ENCODE measurements at regions not wholly inside any gene's neighbourhood (a gene's known extent, or its start where the extent isn't known, plus 50 kb on each side); places are given as distances from the start of the nearest gene placed in this dataset.

GRCh38 chr3:160159806-160160205 is 65.4 kb upstream of the C3orf80 start:
- 63 to 80% methylated on average over 3 of the region's 3 CpGs for whole genome bisulfite sequencing, 2 donors
- DNase-seq, result no peak
- Histone ChIP-seq H3K4me3 (no peak overlapping the region), H3K36me3 (ENCODE audit: low read depth, missing control alignments) (no peaks in the 10 kb centered on the region), H3K27me3 (no peaks in the 10 kb centered on the region), H3K27ac (no peak overlapping the region), H3K4me1 (no peaks in the 10 kb centered on the region), H3K9me3 (no peaks in the 10 kb centered on the region)
- TF ChIP-seq, protein P1, sequence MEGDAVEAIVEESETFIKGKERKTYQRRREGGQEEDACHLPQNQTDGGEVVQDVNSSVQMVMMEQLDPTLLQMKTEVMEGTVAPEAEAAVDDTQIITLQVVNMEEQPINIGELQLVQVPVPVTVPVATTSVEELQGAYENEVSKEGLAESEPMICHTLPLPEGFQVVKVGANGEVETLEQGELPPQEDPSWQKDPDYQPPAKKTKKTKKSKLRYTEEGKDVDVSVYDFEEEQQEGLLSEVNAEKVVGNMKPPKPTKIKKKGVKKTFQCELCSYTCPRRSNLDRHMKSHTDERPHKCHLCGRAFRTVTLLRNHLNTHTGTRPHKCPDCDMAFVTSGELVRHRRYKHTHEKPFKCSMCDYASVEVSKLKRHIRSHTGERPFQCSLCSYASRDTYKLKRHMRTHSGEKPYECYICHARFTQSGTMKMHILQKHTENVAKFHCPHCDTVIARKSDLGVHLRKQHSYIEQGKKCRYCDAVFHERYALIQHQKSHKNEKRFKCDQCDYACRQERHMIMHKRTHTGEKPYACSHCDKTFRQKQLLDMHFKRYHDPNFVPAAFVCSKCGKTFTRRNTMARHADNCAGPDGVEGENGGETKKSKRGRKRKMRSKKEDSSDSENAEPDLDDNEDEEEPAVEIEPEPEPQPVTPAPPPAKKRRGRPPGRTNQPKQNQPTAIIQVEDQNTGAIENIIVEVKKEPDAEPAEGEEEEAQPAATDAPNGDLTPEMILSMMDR (IDR thresholded peaks at IDR 0.05), result no peak
- TF ChIP-seq POLR2A (IDR thresholded peaks at IDR 0.05), result no peak
- intact Hi-C loops (cut with DNase I; ENCODE audit: low total_unique reads), result no loop called here

DNA sequence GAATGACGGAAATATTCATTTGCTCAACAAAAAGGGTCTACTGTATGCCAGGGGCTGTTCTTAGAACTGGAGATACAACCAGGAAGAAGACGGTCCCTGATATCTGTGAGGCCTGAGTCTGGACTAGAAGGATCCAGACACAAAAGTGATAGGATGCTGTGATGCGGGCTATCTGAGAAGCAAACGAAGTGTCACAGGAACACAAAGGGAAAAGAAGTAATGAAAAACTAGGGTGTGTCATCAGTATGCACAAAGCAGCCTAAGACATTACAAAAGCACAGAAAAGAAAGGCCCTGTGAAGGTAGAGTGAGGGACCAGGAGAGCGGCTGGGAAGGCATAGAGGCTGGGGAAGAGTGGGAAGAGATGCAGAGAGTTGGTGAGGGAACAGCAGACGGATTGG is 63.3 kb upstream of the C3orf80 start:
- Histone ChIP-seq H3K4me3 (no peak overlapping the region), H3K27ac (no peak overlapping the region), H3K9me3 (no peaks in the 10 kb centered on the region), H3K4me1 (no peaks in the 10 kb centered on the region), H3K36me3 (ENCODE audit: low read depth, missing control alignments) (no peaks in the 10 kb centered on the region), H3K27me3 (no peaks in the 10 kb centered on the region)
- DNase-seq, result no peak
- intact Hi-C loops (cut with DNase I; ENCODE audit: low total_unique reads), result no loop called here
- 91% methylated on average over 6 of the region's 6 CpGs for WGBS, 2 donors
- TF ChIP-seq POLR2A (IDR thresholded peaks at IDR 0.05), result no peak
- TF ChIP-seq, protein P1 (IDR thresholded peaks at IDR 0.05), result no peak

- no peaks in the 10 kb centered on the region for H3K36me3 ChIP-seq (ENCODE audit: low read depth, missing control alignments)
- no peaks in the 10 kb centered on the region for H3K4me1 ChIP-seq
- no peak overlapping the region for H3K27ac ChIP-seq
- DNase-seq, result no peak
- TF ChIP-seq POLR2A (IDR thresholded peaks at IDR 0.05), result no peak
- TF ChIP-seq, protein P1 (IDR thresholded peaks at IDR 0.05), result no peak
- intact Hi-C loops (cut with DNase I; ENCODE audit: low total_unique reads), result no loop called here
- H3K27me3 ChIP-seq, result no peaks in the 10 kb centered on the region
- 74 to 78% methylated on average over 5 of the region's 5 CpGs for WGBS, 2 donors
- H3K4me3 ChIP-seq, result no peak overlapping the region
- no peaks in the 10 kb centered on the region for H3K9me3 ChIP-seq
Measured at GRCh38 chr3:160162440-160162839, 62.8 kb upstream of the C3orf80 start.

DNA sequence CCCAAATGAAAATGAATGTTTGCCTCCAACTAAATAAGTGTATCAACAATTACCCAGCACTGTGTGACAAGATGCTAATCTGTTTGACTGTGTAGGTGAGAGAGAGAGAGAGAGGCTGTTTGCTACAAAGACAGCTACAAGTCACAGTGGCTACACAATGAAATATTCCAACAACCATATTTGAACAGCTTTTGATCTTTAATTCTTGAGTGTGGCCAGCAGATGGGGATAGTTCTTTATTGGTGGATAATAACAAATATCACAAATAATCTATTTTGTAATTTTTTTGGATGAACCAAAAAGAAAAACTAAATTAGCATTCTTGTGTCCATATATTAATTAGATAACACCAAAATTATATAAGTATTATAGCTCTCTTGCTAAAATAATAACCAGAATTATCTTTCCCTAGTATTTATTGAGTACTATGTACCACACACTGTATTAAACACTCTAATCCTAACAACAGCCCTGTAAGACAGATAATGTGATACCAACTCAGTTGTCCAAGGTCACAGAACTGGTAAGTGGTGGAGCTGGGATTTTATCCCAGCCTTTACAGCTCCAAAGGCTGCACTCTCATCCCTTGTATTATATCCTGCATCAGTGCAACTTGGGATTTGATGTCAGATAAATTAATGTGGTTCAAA is 61.9 kb upstream of the C3orf80 start:
- DNase-seq, result no peak
- Histone ChIP-seq H3K36me3 (ENCODE audit: low read depth, missing control alignments) (no peaks in the 10 kb centered on the region), H3K9me3 (no peaks in the 10 kb centered on the region), H3K4me3 (no peak overlapping the region), H3K27me3 (no peaks in the 10 kb centered on the region), H3K4me1 (no peaks in the 10 kb centered on the region), H3K27ac (no peak overlapping the region)
- TF ChIP-seq, protein P1 (IDR thresholded peaks at IDR 0.05), result peak in 1 of 3 experiments; percentile 26
- no peak for TF ChIP-seq POLR2A (IDR thresholded peaks at IDR 0.05)
- intact Hi-C loops (cut with DNase I; ENCODE audit: low total_unique reads), result no loop called here

DNA sequence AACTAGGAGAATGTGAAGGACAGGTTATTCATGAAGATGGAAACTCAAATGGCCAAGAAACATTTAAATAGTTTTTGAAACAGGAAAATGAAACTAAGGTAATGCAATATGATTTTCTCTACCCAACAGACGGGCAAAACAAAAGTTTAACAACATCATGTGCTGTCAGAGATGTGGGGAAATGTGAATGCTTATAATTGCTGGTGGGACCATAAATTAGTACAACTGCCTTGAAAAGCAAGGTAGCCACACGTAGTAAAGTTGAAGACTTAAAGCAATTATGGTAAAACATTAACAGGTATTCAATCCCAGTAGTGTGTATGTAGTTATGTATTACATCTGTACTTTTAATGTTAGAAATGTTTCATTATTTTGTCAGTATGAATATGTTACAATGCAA is 57.0 kb upstream of the C3orf80 start:
- no peak for DNase-seq
- Histone ChIP-seq H3K4me3 (no peak overlapping the region), H3K4me1 (no peaks in the 10 kb centered on the region), H3K27me3 (no peaks in the 10 kb centered on the region), H3K27ac (no peak overlapping the region), H3K9me3 (no peaks in the 10 kb centered on the region), H3K36me3 (ENCODE audit: low read depth, missing control alignments) (no peaks in the 10 kb centered on the region)
- TF ChIP-seq POLR2A (IDR thresholded peaks at IDR 0.05), result no peak
- TF ChIP-seq, protein P1 (IDR thresholded peaks at IDR 0.05), result no peak
- intact Hi-C loops (cut with DNase I; ENCODE audit: low total_unique reads), result no loop called here
- WGBS, 2 donors, result 78 to 82% methylated on average over 2 of the region's 2 CpGs
